ENCODE measurements at regions not wholly inside any gene's neighbourhood (a gene's known extent, or its start where the extent isn't known, plus 50 kb on each side); places are given as distances from the start of the nearest gene placed in this dataset.
"Not testable (repeated sequence)": the region's sequence is repeated elsewhere in the genome, so short reads cannot be mapped to it uniquely, and the experiment has no call there.

DNA sequence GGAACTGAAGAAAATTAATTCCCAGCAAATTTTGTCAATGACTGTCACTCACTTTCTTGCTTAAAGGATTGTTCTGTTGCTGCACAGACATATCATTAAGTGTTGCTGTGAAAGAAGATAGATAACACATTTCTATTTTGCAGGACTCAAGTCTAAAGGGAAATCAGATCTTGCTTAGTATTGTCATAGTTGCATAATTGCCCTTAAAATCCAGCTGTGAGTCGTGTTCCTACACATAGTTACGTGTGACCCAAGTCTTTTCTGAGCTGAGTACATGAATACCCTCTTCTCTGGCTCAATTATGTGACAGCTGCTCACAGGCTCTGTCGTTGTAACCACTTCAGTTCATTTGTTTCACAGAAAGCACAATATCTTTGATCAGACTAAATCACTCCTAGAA lies 390.8 kb downstream of the DTWD2 start:
- no peak overlapping the region for H3K4me3 ChIP-seq (ENCODE audit: low read length)
- no peak overlapping the region for H3K4me2 ChIP-seq (ENCODE audit: low read length)
- H3K4me1 ChIP-seq (ENCODE audit: control insufficient read depth, insufficient read depth, low read length): no peaks in the 10 kb centered on the region

GRCh38 chr5:118596255-118596654 lies 392.1 kb downstream of the DTWD2 start:
- Histone ChIP-seq H3K9me3 (replicated peaks; ENCODE audit: low read length) (no peaks in the 10 kb centered on the region), H3K4me1 (ENCODE audit: control insufficient read depth, insufficient read depth, low read length) (no peaks in the 10 kb centered on the region), H3K9ac (ENCODE audit: low read depth, low read length) (no peak overlapping the region), H3K27me3 (ENCODE audit: control insufficient read depth, insufficient read depth, low read length) (no peaks in the 10 kb centered on the region), H3K36me3 (ENCODE audit: insufficient read depth, low read length) (no peaks in the 10 kb centered on the region), H3K4me2 (ENCODE audit: low read length) (no peak overlapping the region), H3K4me3 (ENCODE audit: low read length) (no peak overlapping the region)

More for the DNA sequence above, 390.8 kb downstream of the DTWD2 start:
- Histone ChIP-seq H3K27me3 (ENCODE audit: control insufficient read depth, insufficient read depth, low read length) (no peaks in the 10 kb centered on the region), H3K9me3 (replicated peaks; ENCODE audit: low read length) (no peaks in the 10 kb centered on the region), H3K36me3 (ENCODE audit: insufficient read depth, low read length) (no peaks in the 10 kb centered on the region), H3K9ac (ENCODE audit: low read depth, low read length) (no peak overlapping the region)

GRCh38 chr5:118593003-118593328 lies 395.4 kb downstream of the DTWD2 start:
- no peaks in the 10 kb centered on the region for H3K4me1 ChIP-seq (ENCODE audit: control insufficient read depth, insufficient read depth, low read length)
- H3K4me2 ChIP-seq (ENCODE audit: low read length): no peak overlapping the region
- no peak overlapping the region for H3K4me3 ChIP-seq (ENCODE audit: low read length)
- no peaks in the 10 kb centered on the region for H3K36me3 ChIP-seq (ENCODE audit: insufficient read depth, low read length)
- no peak overlapping the region for H3K9ac ChIP-seq (ENCODE audit: low read depth, low read length)
- no peaks in the 10 kb centered on the region for H3K27me3 ChIP-seq (ENCODE audit: control insufficient read depth, insufficient read depth, low read length)
- no peaks in the 10 kb centered on the region for H3K9me3 ChIP-seq (replicated peaks; ENCODE audit: low read length)

- H3K9ac ChIP-seq (ENCODE audit: low read depth, low read length): no peak overlapping the region
- no peaks in the 10 kb centered on the region for H3K4me1 ChIP-seq (ENCODE audit: control insufficient read depth, insufficient read depth, low read length)
- no peaks in the 10 kb centered on the region for H3K9me3 ChIP-seq (replicated peaks; ENCODE audit: low read length)
- H3K36me3 ChIP-seq (ENCODE audit: insufficient read depth, low read length): no peaks in the 10 kb centered on the region
- no peak overlapping the region for H3K4me3 ChIP-seq (ENCODE audit: low read length)
- no peak overlapping the region for H3K4me2 ChIP-seq (ENCODE audit: low read length)
- no peaks in the 10 kb centered on the region for H3K27me3 ChIP-seq (ENCODE audit: control insufficient read depth, insufficient read depth, low read length)
These were observed 395.9 kb downstream of the DTWD2 start for GRCh38 chr5:118592229-118593002.

DNA sequence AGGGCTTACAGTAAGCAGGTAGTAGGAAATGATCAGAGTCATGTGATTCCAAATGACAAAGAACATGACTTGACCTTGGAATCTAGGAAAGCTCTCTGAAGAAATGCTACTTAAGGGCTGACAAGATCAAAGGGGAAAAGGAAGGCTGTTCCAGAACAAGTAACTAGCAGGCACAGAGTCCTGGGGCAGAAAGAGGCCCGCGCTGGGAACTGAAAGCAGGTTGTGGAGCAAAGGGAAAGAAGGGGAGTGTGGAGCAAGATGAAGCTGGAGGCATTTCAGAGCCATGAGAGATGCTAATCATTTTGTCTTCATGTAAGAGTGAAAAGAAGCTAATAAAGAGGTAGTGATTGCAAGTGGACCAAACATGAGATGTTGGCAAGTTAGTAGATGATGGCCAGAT lies 397.5 kb downstream of the DTWD2 start:
- Histone ChIP-seq H3K4me2 (ENCODE audit: low read length) (no peak overlapping the region), H3K4me1 (ENCODE audit: control insufficient read depth, insufficient read depth, low read length) (no peaks in the 10 kb centered on the region), H3K4me3 (ENCODE audit: low read length) (no peak overlapping the region), H3K36me3 (ENCODE audit: insufficient read depth, low read length) (no peaks in the 10 kb centered on the region), H3K27me3 (ENCODE audit: control insufficient read depth, insufficient read depth, low read length) (no peaks in the 10 kb centered on the region), H3K9me3 (replicated peaks; ENCODE audit: low read length) (no peaks in the 10 kb centered on the region), H3K9ac (ENCODE audit: low read depth, low read length) (no peak overlapping the region)

DNA sequence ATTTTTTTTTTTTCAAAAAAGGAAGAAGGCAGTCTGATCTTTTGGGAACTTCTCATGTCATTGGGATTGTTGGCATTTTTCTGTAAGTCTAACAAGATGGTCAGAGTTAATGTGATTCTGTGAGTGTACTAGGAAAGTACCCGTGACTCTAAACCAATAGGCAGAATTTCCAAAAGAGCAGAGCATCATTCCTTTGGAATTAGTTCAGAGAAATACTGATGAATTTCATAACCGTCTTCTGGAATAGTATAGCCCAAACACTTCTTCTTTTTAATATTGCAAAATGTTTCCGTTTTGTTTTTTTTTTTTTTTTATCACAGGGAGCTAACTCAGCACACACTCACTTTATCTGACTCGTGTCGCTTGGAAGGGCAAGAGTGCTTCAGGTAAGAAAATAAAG lies 407.4 kb downstream of the DTWD2 start:
- Histone ChIP-seq H3K4me3 (ENCODE audit: low read length) (no peak overlapping the region), H3K9ac (ENCODE audit: low read depth, low read length) (no peak overlapping the region), H3K36me3 (ENCODE audit: insufficient read depth, low read length) (no peaks in the 10 kb centered on the region), H3K9me3 (replicated peaks; ENCODE audit: low read length) (no peaks in the 10 kb centered on the region), H3K4me2 (ENCODE audit: low read length) (no peak overlapping the region), H3K27me3 (ENCODE audit: control insufficient read depth, insufficient read depth, low read length) (no peaks in the 10 kb centered on the region), H3K4me1 (ENCODE audit: control insufficient read depth, insufficient read depth, low read length) (no peaks in the 10 kb centered on the region)

- Histone ChIP-seq H3K4me3 (ENCODE audit: low read length) (no peak overlapping the region), H3K27me3 (ENCODE audit: control insufficient read depth, insufficient read depth, low read length) (no peaks in the 10 kb centered on the region), H3K36me3 (ENCODE audit: insufficient read depth, low read length) (no peaks in the 10 kb centered on the region), H3K4me1 (ENCODE audit: control insufficient read depth, insufficient read depth, low read length) (no peaks in the 10 kb centered on the region), H3K4me2 (ENCODE audit: low read length) (no peak overlapping the region), H3K9me3 (replicated peaks; ENCODE audit: low read length) (no peaks in the 10 kb centered on the region), H3K9ac (ENCODE audit: low read depth, low read length) (no peak overlapping the region)
These were observed 410.3 kb downstream of the DTWD2 start for GRCh38 chr5:118578093-118578492.

DNA sequence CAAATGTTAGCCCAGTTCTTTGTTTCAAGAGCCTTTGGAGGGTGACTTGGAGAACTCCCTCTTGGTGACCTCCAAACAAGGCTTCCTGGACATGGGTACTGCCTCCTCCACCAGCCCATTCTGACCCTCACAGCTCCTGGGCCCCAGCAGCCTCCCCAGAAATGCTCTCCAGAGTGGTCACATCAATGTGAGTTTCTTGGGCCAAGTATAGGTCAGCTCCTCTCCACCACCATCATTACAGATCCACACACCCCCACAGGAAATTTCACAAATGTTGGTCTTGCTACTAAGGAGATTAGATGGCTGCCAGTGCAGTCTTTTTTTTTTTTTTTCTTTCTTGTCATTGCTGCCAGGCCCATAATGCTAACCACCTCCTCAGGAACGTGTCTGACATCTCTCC lies 410.7 kb downstream of the DTWD2 start:
- H3K4me1 ChIP-seq (ENCODE audit: control insufficient read depth, insufficient read depth, low read length): no peaks in the 10 kb centered on the region

GRCh38 chr5:118570276-118570675 lies 418.1 kb downstream of the DTWD2 start:
- H3K36me3 ChIP-seq (ENCODE audit: insufficient read depth, low read length); H3K4me1 ChIP-seq (ENCODE audit: control insufficient read depth, insufficient read depth, low read length); H3K4me3 ChIP-seq (ENCODE audit: low read length); H3K27me3 ChIP-seq (ENCODE audit: control insufficient read depth, insufficient read depth, low read length); H3K9me3 ChIP-seq (replicated peaks; ENCODE audit: low read length); H3K4me2 ChIP-seq (ENCODE audit: low read length); H3K9ac ChIP-seq (ENCODE audit: low read depth, low read length): not testable (repeated sequence)

More for the DNA sequence above, 410.7 kb downstream of the DTWD2 start:
- Histone ChIP-seq H3K9me3 (replicated peaks; ENCODE audit: low read length) (no peaks in the 10 kb centered on the region), H3K36me3 (ENCODE audit: insufficient read depth, low read length) (no peaks in the 10 kb centered on the region), H3K27me3 (ENCODE audit: control insufficient read depth, insufficient read depth, low read length) (no peaks in the 10 kb centered on the region), H3K9ac (ENCODE audit: low read depth, low read length) (no peak overlapping the region), H3K4me3 (ENCODE audit: low read length) (no peak overlapping the region), H3K4me2 (ENCODE audit: low read length) (no peak overlapping the region)

GRCh38 chr5:118569596-118569995 lies 418.8 kb downstream of the DTWD2 start:
- H3K36me3 ChIP-seq (ENCODE audit: insufficient read depth, low read length); H3K4me3 ChIP-seq (ENCODE audit: low read length); H3K4me2 ChIP-seq (ENCODE audit: low read length); H3K4me1 ChIP-seq (ENCODE audit: control insufficient read depth, insufficient read depth, low read length); H3K9ac ChIP-seq (ENCODE audit: low read depth, low read length); H3K27me3 ChIP-seq (ENCODE audit: control insufficient read depth, insufficient read depth, low read length); H3K9me3 ChIP-seq (replicated peaks; ENCODE audit: low read length): not testable (repeated sequence)

DNA sequence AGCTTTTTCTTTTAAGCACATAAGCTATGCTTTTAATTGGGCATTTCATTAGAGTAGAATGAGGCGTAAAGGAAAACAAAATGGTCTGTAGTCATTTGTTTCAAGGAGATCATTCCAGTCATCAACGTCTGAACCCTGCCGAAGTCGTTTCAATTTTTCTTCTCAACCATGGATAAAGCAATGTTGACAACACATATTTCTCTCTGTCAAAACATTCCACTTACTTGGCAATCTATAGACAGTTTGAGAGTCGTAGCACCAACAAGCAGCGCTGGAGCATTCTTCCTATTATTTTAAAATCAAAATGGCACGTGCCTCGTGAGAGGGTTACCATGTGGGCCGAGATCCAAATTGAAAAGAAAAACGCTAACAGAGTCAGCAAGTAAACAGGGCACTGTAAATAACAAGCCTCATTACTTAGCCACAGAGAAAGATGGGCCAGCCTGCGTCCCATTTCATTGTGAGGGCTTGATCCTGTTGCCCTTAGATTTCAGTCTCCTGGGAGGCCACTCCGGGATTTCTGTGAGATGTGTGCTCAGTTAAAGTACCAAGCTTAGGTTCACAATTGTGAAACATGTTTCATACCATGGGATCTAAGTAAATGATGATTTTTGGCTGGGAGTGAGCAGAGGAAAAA lies 422.9 kb downstream of the DTWD2 start:
- Histone ChIP-seq H3K27me3 (ENCODE audit: control insufficient read depth, insufficient read depth, low read length) (no peaks in the 10 kb centered on the region), H3K9ac (ENCODE audit: low read depth, low read length) (no peak overlapping the region), H3K4me3 (ENCODE audit: low read length) (no peak overlapping the region), H3K36me3 (ENCODE audit: insufficient read depth, low read length) (no peaks in the 10 kb centered on the region), H3K4me1 (ENCODE audit: control insufficient read depth, insufficient read depth, low read length) (no peaks in the 10 kb centered on the region), H3K4me2 (ENCODE audit: low read length) (no peak overlapping the region), H3K9me3 (replicated peaks; ENCODE audit: low read length) (no peaks in the 10 kb centered on the region)

- no peaks in the 10 kb centered on the region for H3K9me3 ChIP-seq (replicated peaks; ENCODE audit: low read length)
- no peak overlapping the region for H3K4me3 ChIP-seq (ENCODE audit: low read length)
- no peaks in the 10 kb centered on the region for H3K27me3 ChIP-seq (ENCODE audit: control insufficient read depth, insufficient read depth, low read length)
- no peaks in the 10 kb centered on the region for H3K36me3 ChIP-seq (ENCODE audit: insufficient read depth, low read length)
- H3K9ac ChIP-seq (ENCODE audit: low read depth, low read length): no peak overlapping the region
- H3K4me2 ChIP-seq (ENCODE audit: low read length): no peak overlapping the region
- peaks cover 5% of the 10 kb centered on the region for H3K4me1 ChIP-seq (ENCODE audit: control insufficient read depth, insufficient read depth, low read length)
These were observed 426.4 kb downstream of the DTWD2 start for GRCh38 chr5:118561971-118562370.

Measured in skeletal muscle satellite cell (primary cell).